Spleen (tissue), 11 donors: ENCODE measurements at regions not wholly inside any gene's neighbourhood (a gene's known extent, or its start where the extent isn't known, plus 50 kb on each side); places are given as distances from the start of the nearest gene placed in this dataset.

Source experiments
- DNase-seq: peaks from one replicate; pipeline ENCODE4 v3.0.0-alpha.2; 2020
- H3K27ac ChIP-seq, 8 donors: fragments of 200-600 bp; sonication (generic) in 7 of 8; 1 replicate in 4 of 8; 2 replicates in 4 of 8; pipeline versions ENCODE4 v1.5.0 to v1.8.0; 2016 to 2021; ENCODE audit warnings: inconsistent platforms in 4 of 8, mild to moderate bottlenecking in 4 of 8, moderate library complexity in 1 of 8
- H3K27me3 ChIP-seq, 7 donors: fragments of 200-600 bp; sonication (generic) in 6 of 7; replicated peaks in 1 of 7; 1 replicate in 4 of 7; 2 replicates in 3 of 7; pipeline versions ENCODE4 v1.5.0 to v1.8.0; 2016 to 2021; ENCODE audit warnings: inconsistent platforms in 3 of 7, mild to moderate bottlenecking in 1 of 7
- H3K36me3 ChIP-seq, 6 donors: fragments of 200-600 bp; sonication (generic) in 5 of 6; 1 replicate in 4 of 6; 2 replicates in 2 of 6; pipeline versions ENCODE4 v1.5.0 to v1.8.0; 2016 to 2021; ENCODE audit warnings: inconsistent platforms in 2 of 6
- H3K4me1 ChIP-seq, 6 donors: fragments of 200-600 bp; sonication (generic) in 5 of 6; 1 replicate in 3 of 6; 2 replicates in 3 of 6; pipeline versions ENCODE4 v1.5.0 to v1.8.0; 2016 to 2021; ENCODE audit warnings: inconsistent platforms in 3 of 6
- H3K4me3 ChIP-seq, 8 donors: fragments of 200-600 bp; sonication (generic) in 7 of 8; 1 replicate in 4 of 8; 2 replicates in 4 of 8; pipeline versions ENCODE4 v1.5.0 to v1.8.0; 2016 to 2021; ENCODE audit warnings: inconsistent platforms in 4 of 8, mild to moderate bottlenecking in 4 of 8, moderate library complexity in 2 of 8
- H3K9me3 ChIP-seq, 8 donors: fragments of 200-600 bp; sonication (generic) in 7 of 8; 1 replicate in 4 of 8; 2 replicates in 4 of 8; pipeline versions ENCODE4 v1.5.0 to v1.8.0; 2016 to 2021; ENCODE audit warnings: inconsistent platforms in 4 of 8
- POLR2A ChIP-seq, 3 donors: fragments of 450-650 bp; IDR thresholded peaks; one replicate each; pipeline ENCODE4 v1.5.1; 2017; ENCODE audit warnings: antibody characterized with exemption in 3 of 3, mild to moderate bottlenecking in 1 of 3
- POLR2AphosphoS5 ChIP-seq, 3 donors: sonication (generic); formaldehyde crosslinking; IDR thresholded peaks; one replicate each; pipeline ENCODE4 v1.5.1; 2017; ENCODE audit warnings: antibody characterized with exemption in 3 of 3
- WGBS, 5 donors: extraction: QIAGEN DNeasy Blood & Tissue Kit in 3 of 5; methylation state at CpG; one replicate each; pipeline versions ENCODE4 v1.1.5 to v1.1.7; 2013 to 2018; 5-methylcytosine and 5-hydroxymethylcytosine counted together
- intact Hi-C: fragments of 100-400 bp; cut with DNase I; formaldehyde crosslinking; loops from one replicate; pipeline ENCODE4 v1.15.0; 2023; ENCODE audit warnings: low total_unique reads
- TF ChIP-seq, protein P1 (sequence below), 11 experiments: fragments of 200-600 bp in 7 of 11; fragments of 450-650 bp in 4 of 11; sonication (generic) in 4 of 11; IDR thresholded peaks in 8 of 11; conservative IDR thresholded peaks in 3 of 11; 1 replicate in 7 of 11; 2 replicates in 4 of 11; pipeline versions ENCODE4 v1.4.0 to v1.8.0; 2016 to 2021; ENCODE audit warnings: antibody characterized with exemption in 11 of 11, inconsistent platforms in 4 of 11, mild to moderate bottlenecking in 1 of 11
- donor health status: healthy with polysubstance abuse.
- donor health status: DM: no; HTN: no; CAD: no; lungs with moderate emphysema.
- donor health status: DM: no; HTN: no; CAD: no.
- donor health status: Bipolar disorder and iron deficiency.
- donor health status: healthy.
- donor health status: DM: no; HTN: no; CAD: no.
- donor health status: DM: yes; HTN: yes; CAD: no.

DNA sequence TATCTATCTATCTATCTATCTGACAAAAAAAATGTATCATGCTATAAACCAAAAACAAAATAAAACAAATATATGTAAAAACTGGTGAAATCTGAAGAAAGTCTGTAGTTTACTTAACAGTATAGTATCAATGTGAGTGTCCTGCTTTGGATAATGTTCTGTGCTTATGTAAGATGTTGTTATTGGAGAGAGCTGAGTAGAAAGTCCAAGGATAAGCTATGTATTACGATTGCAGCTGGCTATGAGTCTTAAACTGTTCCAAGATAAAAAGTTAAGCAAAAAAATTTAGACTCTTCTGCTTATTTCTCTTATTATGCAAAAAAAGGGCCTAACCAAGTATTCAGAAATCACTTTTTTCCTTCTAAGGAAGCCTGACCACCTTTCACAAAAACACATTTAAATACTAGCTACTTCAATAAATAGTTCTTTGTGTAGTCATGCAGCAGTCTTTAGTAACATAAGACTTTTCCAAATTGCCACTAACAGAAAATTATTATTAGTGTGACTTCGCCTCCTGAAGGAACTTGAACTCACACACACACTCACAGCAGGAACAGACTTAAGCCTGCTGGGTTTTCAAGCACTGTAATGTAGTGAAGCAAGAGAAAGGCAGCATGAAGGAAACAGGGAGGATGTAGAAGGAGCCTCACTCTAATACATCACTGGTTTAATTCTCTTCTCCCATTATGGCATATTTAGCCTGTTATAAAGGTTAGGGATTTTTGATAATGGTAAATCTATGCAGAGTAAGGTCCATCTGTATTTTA is 265.8 kb upstream of the GJE1 start:
- H3K27ac ChIP-seq = no peak overlapping the region
- 63 to 73% (median 66%) methylated on average over 2 of the region's 2 CpGs for WGBS, 5 donors
- TF ChIP-seq, protein P1, sequence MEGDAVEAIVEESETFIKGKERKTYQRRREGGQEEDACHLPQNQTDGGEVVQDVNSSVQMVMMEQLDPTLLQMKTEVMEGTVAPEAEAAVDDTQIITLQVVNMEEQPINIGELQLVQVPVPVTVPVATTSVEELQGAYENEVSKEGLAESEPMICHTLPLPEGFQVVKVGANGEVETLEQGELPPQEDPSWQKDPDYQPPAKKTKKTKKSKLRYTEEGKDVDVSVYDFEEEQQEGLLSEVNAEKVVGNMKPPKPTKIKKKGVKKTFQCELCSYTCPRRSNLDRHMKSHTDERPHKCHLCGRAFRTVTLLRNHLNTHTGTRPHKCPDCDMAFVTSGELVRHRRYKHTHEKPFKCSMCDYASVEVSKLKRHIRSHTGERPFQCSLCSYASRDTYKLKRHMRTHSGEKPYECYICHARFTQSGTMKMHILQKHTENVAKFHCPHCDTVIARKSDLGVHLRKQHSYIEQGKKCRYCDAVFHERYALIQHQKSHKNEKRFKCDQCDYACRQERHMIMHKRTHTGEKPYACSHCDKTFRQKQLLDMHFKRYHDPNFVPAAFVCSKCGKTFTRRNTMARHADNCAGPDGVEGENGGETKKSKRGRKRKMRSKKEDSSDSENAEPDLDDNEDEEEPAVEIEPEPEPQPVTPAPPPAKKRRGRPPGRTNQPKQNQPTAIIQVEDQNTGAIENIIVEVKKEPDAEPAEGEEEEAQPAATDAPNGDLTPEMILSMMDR (IDR thresholded peaks at IDR 0.05 in 8 of 11, conservative IDR thresholded peaks at IDR 0.05 in 3 of 11) = no peak
- TF ChIP-seq POLR2AphosphoS5 (IDR thresholded peaks at IDR 0.05) (no peak), POLR2A (IDR thresholded peaks at IDR 0.05) (no peak)
- no peaks in the 10 kb centered on the region for H3K36me3 ChIP-seq
- no peaks in the 10 kb centered on the region for H3K9me3 ChIP-seq
- no peaks in the 10 kb centered on the region for H3K4me1 ChIP-seq
- no peak for DNase-seq
- H3K27me3 ChIP-seq = no peaks in the 10 kb centered on the region
- intact Hi-C loops = no loop called here
- no peak overlapping the region for H3K4me3 ChIP-seq

DNA sequence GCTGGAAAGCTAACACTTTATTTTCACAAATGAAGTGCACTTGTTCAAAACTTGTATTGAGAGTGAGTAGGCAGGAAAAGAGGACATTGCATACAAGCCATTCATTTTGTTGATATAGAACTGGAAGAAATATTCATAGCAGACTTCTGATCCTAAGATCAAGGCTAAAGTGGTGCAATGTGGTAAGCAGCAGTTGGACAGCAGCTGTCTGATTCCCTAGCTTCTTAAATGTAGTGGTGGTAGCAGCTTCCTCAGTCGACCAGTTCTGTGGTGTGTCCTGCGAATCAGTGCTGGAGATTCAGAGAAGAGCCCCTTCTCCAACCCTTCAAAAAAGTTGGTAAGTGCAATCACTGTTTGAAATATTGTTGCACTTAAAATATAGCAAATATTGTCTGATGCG is 281.7 kb upstream of the GJE1 start:
- Histone ChIP-seq H3K27me3 (no peaks in the 10 kb centered on the region), H3K27ac (no peak overlapping the region), H3K4me3 (no peak overlapping the region), H3K4me1 (no peaks in the 10 kb centered on the region), H3K9me3 (no peaks in the 10 kb centered on the region), H3K36me3 (no peaks in the 10 kb centered on the region)
- intact Hi-C loops = no loop called here
- WGBS, 5 donors = 73 to 87% (median 83%) methylated on average over 3 of the region's 3 CpGs
- DNase-seq = no peak
- no peak for TF ChIP-seq POLR2A (IDR thresholded peaks at IDR 0.05)
- TF ChIP-seq, protein P1 (IDR thresholded peaks at IDR 0.05 in 8 of 11, conservative IDR thresholded peaks at IDR 0.05 in 3 of 11) = no peak
- no peak for TF ChIP-seq POLR2AphosphoS5 (IDR thresholded peaks at IDR 0.05)

DNA sequence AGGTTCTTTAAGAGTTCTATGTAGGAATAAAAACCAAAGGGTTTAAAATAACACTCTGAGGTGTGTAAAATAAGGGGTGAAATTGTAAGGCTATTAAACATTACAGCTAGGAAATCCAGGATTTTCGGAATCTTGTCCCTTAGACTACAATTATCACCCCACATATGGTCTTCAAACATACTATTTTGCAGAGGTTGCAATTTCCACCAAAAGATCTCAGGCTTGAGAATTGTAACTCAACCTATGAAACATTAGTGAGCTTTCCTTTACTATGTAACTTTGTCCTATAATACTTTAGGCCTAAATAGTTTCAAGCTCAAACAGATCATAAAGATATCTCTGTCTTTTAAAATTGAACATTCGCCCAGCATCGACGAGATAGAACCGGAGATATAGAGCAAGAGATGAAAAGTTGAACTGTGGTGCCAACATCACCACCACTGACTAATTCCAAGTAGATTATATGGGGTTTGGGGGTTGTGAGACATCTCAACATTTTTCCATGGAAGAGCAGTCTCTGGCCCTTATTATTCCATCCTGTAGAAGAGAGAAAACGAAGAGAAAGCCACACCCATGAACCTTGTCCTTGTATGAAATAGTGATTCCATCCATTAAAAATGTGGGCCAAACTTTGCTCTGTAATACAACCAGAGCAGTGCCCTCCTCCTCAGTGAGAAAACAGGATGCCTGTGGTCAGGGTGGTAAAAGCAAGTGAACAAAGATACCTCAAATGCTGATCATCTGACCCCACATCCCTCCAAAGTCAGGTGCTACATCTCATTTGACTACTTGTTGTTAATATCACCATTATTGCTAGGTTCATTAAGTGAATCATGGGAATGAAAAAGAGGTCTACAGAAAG is 284.5 kb upstream of the GJE1 start:
- Histone ChIP-seq H3K9me3 (no peaks in the 10 kb centered on the region), H3K27ac (peak overlapping the region in 4 of 8 donors; percentile 50 to 64 (median 55)), H3K4me3 (no peak overlapping the region), H3K4me1 (no peaks in the 10 kb centered on the region), H3K36me3 (no peaks in the 10 kb centered on the region), H3K27me3 (no peaks in the 10 kb centered on the region)
- intact Hi-C loops = no loop called here
- TF ChIP-seq POLR2A (IDR thresholded peaks at IDR 0.05) (no peak), POLR2AphosphoS5 (IDR thresholded peaks at IDR 0.05) (no peak)
- TF ChIP-seq, protein P1 (IDR thresholded peaks at IDR 0.05 in 8 of 11, conservative IDR thresholded peaks at IDR 0.05 in 3 of 11) = no peak
- 71 to 76% (median 73%) methylated on average over 6 of the region's 6 CpGs for WGBS, 5 donors
- DNase-seq = no peak

DNA sequence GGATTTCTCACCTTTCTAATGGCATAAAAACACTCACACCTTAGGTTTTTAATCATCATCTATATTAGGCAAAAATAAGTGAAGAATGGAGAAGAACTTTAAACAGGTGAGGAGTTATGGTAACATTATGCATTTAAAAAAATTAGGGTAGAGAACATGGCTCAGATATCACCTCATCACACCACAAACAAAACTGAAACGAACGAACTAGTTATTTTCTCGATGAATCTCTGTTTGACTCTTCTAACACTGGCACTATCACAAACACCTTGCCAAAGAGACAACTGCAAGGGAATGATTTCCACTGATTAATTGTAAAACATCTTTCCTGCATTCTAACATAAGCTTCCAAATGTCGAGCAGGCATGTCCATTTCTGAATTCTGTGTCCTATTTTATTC is 286.1 kb upstream of the GJE1 start:
- Histone ChIP-seq H3K27me3 (no peaks in the 10 kb centered on the region), H3K36me3 (no peaks in the 10 kb centered on the region), H3K4me3 (no peak overlapping the region), H3K27ac (peak overlapping the region in 4 of 8 donors; percentile 16 to 64 (median 55)), H3K4me1 (no peaks in the 10 kb centered on the region), H3K9me3 (no peaks in the 10 kb centered on the region)
- 73 to 83% (median 79%) methylated on average over 4 of the region's 4 CpGs for WGBS, 5 donors
- TF ChIP-seq POLR2AphosphoS5 (IDR thresholded peaks at IDR 0.05) (no peak), POLR2A (IDR thresholded peaks at IDR 0.05) (no peak)
- TF ChIP-seq, protein P1 (IDR thresholded peaks at IDR 0.05 in 8 of 11, conservative IDR thresholded peaks at IDR 0.05 in 3 of 11) = no peak
- intact Hi-C loops = no loop called here
- no peak for DNase-seq
